ENCODE measurements at regions not wholly inside any gene's neighbourhood (a gene's known extent, or its start where the extent isn't known, plus 50 kb on each side); places are given as distances from the start of the nearest gene placed in this dataset.

- no peak overlapping the region for H3K9ac ChIP-seq (ENCODE audit: insufficient read depth, low read length)
- no peak overlapping the region for H3K4me2 ChIP-seq (ENCODE audit: extremely low read depth, insufficient read depth, low read length)
- no peaks in the 10 kb centered on the region for H4K20me1 ChIP-seq (ENCODE audit: control insufficient read depth, extremely low read depth, insufficient read depth, low read length)
- no peaks in the 10 kb centered on the region for H3K27me3 ChIP-seq (ENCODE audit: control insufficient read depth, insufficient read depth, low read length)
- H3K27ac ChIP-seq (ENCODE audit: insufficient read depth, low read length): no peak overlapping the region
- TF ChIP-seq EZH2 (IDR thresholded peaks at IDR 0.05; ENCODE audit: low read length, missing control alignments): no peak
- H3K79me2 ChIP-seq (ENCODE audit: control insufficient read depth, insufficient read depth, low read length): no peaks in the 10 kb centered on the region
- no peaks in the 10 kb centered on the region for H3K4me1 ChIP-seq (ENCODE audit: control insufficient read depth, extremely low read depth, insufficient read depth, low read length)
- no peak for DNase-seq (ENCODE audit: low read depth in 2 of 2)
- no peaks in the 10 kb centered on the region for H3K36me3 ChIP-seq (ENCODE audit: control insufficient read depth, insufficient read depth, low read length)
- H3K9me3 ChIP-seq (ENCODE audit: control insufficient read depth, insufficient read depth, low read depth, low read length): no peaks in the 10 kb centered on the region
- no peak overlapping the region for H2AFZ ChIP-seq (ENCODE audit: low read length)
- no peak overlapping the region for H3K4me3 ChIP-seq (replicated peaks in 1 of 4; ENCODE audit: control extremely low read depth in 1 of 4, insufficient read depth in 1 of 4, low read depth in 3 of 4, low read length in 4 of 4)
These were observed 167.1 kb upstream of the GJB5 start for GRCh38 chr1:34587761-34588160.

GRCh38 chr1:34590211-34590623 lies 164.6 kb upstream of the GJB5 start:
- Histone ChIP-seq H3K9me3 (ENCODE audit: control insufficient read depth, insufficient read depth, low read depth, low read length) (no peaks in the 10 kb centered on the region), H3K4me1 (ENCODE audit: control insufficient read depth, extremely low read depth, insufficient read depth, low read length) (no peaks in the 10 kb centered on the region), H3K27ac (ENCODE audit: insufficient read depth, low read length) (no peak overlapping the region), H3K4me3 (replicated peaks in 1 of 4; ENCODE audit: control extremely low read depth in 1 of 4, insufficient read depth in 1 of 4, low read depth in 3 of 4, low read length in 4 of 4) (no peak overlapping the region), H3K4me2 (ENCODE audit: extremely low read depth, insufficient read depth, low read length) (no peak overlapping the region), H3K27me3 (ENCODE audit: control insufficient read depth, insufficient read depth, low read length) (no peaks in the 10 kb centered on the region), H3K9ac (ENCODE audit: insufficient read depth, low read length) (no peak overlapping the region), H3K79me2 (ENCODE audit: control insufficient read depth, insufficient read depth, low read length) (no peaks in the 10 kb centered on the region), H2AFZ (ENCODE audit: low read length) (no peak overlapping the region), H4K20me1 (ENCODE audit: control insufficient read depth, extremely low read depth, insufficient read depth, low read length) (no peaks in the 10 kb centered on the region), H3K36me3 (ENCODE audit: control insufficient read depth, insufficient read depth, low read length) (no peaks in the 10 kb centered on the region)
- DNase-seq (ENCODE audit: low read depth in 2 of 2): peak in 1 of 2 donors; percentile 3
- TF ChIP-seq, protein P1, sequence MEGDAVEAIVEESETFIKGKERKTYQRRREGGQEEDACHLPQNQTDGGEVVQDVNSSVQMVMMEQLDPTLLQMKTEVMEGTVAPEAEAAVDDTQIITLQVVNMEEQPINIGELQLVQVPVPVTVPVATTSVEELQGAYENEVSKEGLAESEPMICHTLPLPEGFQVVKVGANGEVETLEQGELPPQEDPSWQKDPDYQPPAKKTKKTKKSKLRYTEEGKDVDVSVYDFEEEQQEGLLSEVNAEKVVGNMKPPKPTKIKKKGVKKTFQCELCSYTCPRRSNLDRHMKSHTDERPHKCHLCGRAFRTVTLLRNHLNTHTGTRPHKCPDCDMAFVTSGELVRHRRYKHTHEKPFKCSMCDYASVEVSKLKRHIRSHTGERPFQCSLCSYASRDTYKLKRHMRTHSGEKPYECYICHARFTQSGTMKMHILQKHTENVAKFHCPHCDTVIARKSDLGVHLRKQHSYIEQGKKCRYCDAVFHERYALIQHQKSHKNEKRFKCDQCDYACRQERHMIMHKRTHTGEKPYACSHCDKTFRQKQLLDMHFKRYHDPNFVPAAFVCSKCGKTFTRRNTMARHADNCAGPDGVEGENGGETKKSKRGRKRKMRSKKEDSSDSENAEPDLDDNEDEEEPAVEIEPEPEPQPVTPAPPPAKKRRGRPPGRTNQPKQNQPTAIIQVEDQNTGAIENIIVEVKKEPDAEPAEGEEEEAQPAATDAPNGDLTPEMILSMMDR (conservative IDR thresholded peaks at IDR 0.05 in 1 of 2, IDR thresholded peaks at IDR 0.05 in 1 of 2; ENCODE audit: low read depth in 1 of 2, low read length in 2 of 2): no peak
- no peak for TF ChIP-seq EZH2 (IDR thresholded peaks at IDR 0.05; ENCODE audit: low read length, missing control alignments)

GRCh38 chr1:34591751-34592629 lies 162.9 kb upstream of the GJB5 start:
- no peak overlapping the region for H2AFZ ChIP-seq (ENCODE audit: low read length)
- no peaks in the 10 kb centered on the region for H3K79me2 ChIP-seq (ENCODE audit: control insufficient read depth, insufficient read depth, low read length)
- H3K9ac ChIP-seq (ENCODE audit: insufficient read depth, low read length): no peak overlapping the region
- TF ChIP-seq, protein P1 (conservative IDR thresholded peaks at IDR 0.05 in 1 of 2, IDR thresholded peaks at IDR 0.05 in 1 of 2; ENCODE audit: low read depth in 1 of 2, low read length in 2 of 2): peak in 1 of 2 donors; percentile 9
- no peak for TF ChIP-seq EZH2 (IDR thresholded peaks at IDR 0.05; ENCODE audit: low read length, missing control alignments)
- no peak overlapping the region for H3K4me3 ChIP-seq (replicated peaks in 1 of 4; ENCODE audit: control extremely low read depth in 1 of 4, insufficient read depth in 1 of 4, low read depth in 3 of 4, low read length in 4 of 4)
- H3K4me1 ChIP-seq (ENCODE audit: control insufficient read depth, extremely low read depth, insufficient read depth, low read length): no peaks in the 10 kb centered on the region
- H3K4me2 ChIP-seq (ENCODE audit: extremely low read depth, insufficient read depth, low read length): no peak overlapping the region
- H3K27ac ChIP-seq (ENCODE audit: insufficient read depth, low read length): no peak overlapping the region
- no peaks in the 10 kb centered on the region for H3K36me3 ChIP-seq (ENCODE audit: control insufficient read depth, insufficient read depth, low read length)
- H4K20me1 ChIP-seq (ENCODE audit: control insufficient read depth, extremely low read depth, insufficient read depth, low read length): no peaks in the 10 kb centered on the region
- no peak for DNase-seq (ENCODE audit: low read depth in 2 of 2)
- H3K27me3 ChIP-seq (ENCODE audit: control insufficient read depth, insufficient read depth, low read length): no peaks in the 10 kb centered on the region
- H3K9me3 ChIP-seq (ENCODE audit: control insufficient read depth, insufficient read depth, low read depth, low read length): no peaks in the 10 kb centered on the region
